ENCODE measurements at regions not wholly inside any gene's neighbourhood (a gene's known extent, or its start where the extent isn't known, plus 50 kb on each side); places are given as distances from the start of the nearest gene placed in this dataset.
"Not testable (repeated sequence)": the region's sequence is repeated elsewhere in the genome, so short reads cannot be mapped to it uniquely, and the experiment has no call there.

GRCh38 chr9:38170763-38171537 is 101.9 kb upstream of the SHB start:
- H2AFZ ChIP-seq (ENCODE audit: low read length); BruUV-seq (replicated peaks); in situ Hi-C loops (cut with HindIII; ENCODE audit: extremely low pct_ligation_motif_present, low pct_unique_long_range_greater_than_20kb); H3K79me2 ChIP-seq (ENCODE audit: insufficient read depth, low read length); H3K27me3 ChIP-seq (ENCODE audit: control insufficient read depth in 1 of 2, insufficient read depth in 2 of 2, low read length in 2 of 2); CTCF ChIA-PET (ENCODE audit: low intra/inter-chr PET ratio, low total read pairs); H3K9ac ChIP-seq (ENCODE audit: insufficient read depth, low read depth, low read length); intact Hi-C loops (cut with micrococcal nuclease; ENCODE audit: unreplicated experiment); H3K4me3 ChIP-seq (replicated peaks in 1 of 3; ENCODE audit: insufficient read depth in 1 of 3, low read depth in 2 of 3, low read length in 3 of 3); FAIRE-seq; H3K36me3 ChIP-seq (replicated peaks in 1 of 2; ENCODE audit: control insufficient read depth in 1 of 2, insufficient read depth in 2 of 2, low read length in 2 of 2); H4K20me1 ChIP-seq (ENCODE audit: insufficient read depth, low read length); TF ChIP-seq EP300 (CRISPR knock-in tag; IDR thresholded peaks at IDR 0.05; ENCODE audit: borderline replicate concordance): not testable (repeated sequence)
- ATAC-seq (peak; percentile 72), DNase-seq (ENCODE audit: low spot score) (peak; percentile 55)
- H3K4me1 ChIP-seq (ENCODE audit: insufficient read depth, low read length), result peaks cover 15% of the 10 kb centered on the region
- POLR2A ChIA-PET, result interaction anchor here (1.9 kb wide), 1 partner anchor 262 kb away, joined by 10 read pairs; no protein-coding TSS in a partner anchor
- WGBS (ENCODE audit: low lambda C conversion rate), result 27% methylated on average over 9 of the region's 9 CpGs
- H3K4me2 ChIP-seq (ENCODE audit: low read depth, low read length), result 0 out of 2 replicates have a peak overlapping the region, but pooled peaks have one; percentile 11
- H3K9me3 ChIP-seq (ENCODE audit: low read length), result peaks cover 16% of the 10 kb centered on the region; the same call in 1 of the 2 replicates
- H3K27ac ChIP-seq (ENCODE audit: extremely low read length, insufficient read depth, low read length), result peak overlapping the region; percentile 39
- TF ChIP-seq ARID5B (CRISPR knock-in tag; IDR thresholded peaks at IDR 0.05), result peak; percentile 61; the same call in 1 of the 2 replicates
- TF ChIP-seq EP300 (IDR thresholded peaks at IDR 0.05; ENCODE audit: low read depth in 2 of 2, low read length in 2 of 2), result peak in 1 of 2 experiments; percentile 48; a peak in 1 of 4 replicates
- peak; percentile 99 for TF ChIP-seq FOSL2 (CRISPR knock-in tag; IDR thresholded peaks at IDR 0.05)
- TF ChIP-seq TBX3 (IDR thresholded peaks at IDR 0.05; ENCODE audit: borderline replicate concordance), result 0 out of 2 replicates have a peak, but pooled peaks have one; percentile 46
- TF ChIP-seq RAD51 (IDR thresholded peaks at IDR 0.05; ENCODE audit: borderline replicate concordance), result peak; percentile 12; the same call in 1 of the 2 replicates
- TF ChIP-seq FOSL1 (CRISPR knock-in tag; IDR thresholded peaks at IDR 0.05; ENCODE audit: borderline replicate concordance), result peak; percentile 79; the same call in 1 of the 2 replicates
- TF ChIP-seq MED1 (CRISPR knock-in tag; IDR thresholded peaks at IDR 0.05), result peak; percentile 56
- TF ChIP-seq ZBTB33 (CRISPR knock-in tag; IDR thresholded peaks at IDR 0.05), result peak; percentile 92
- TF ChIP-seq JUND (CRISPR knock-in tag; IDR thresholded peaks at IDR 0.05), result 0 out of 2 replicates have a peak, but pooled peaks have one; percentile 26
- TF ChIP-seq POGZ (CRISPR knock-in tag; IDR thresholded peaks at IDR 0.05), result peak; percentile 58; the same call in 1 of the 2 replicates
- TF ChIP-seq ZNF562 (CRISPR knock-in tag; IDR thresholded peaks at IDR 0.05; ENCODE audit: borderline replicate concordance), result peak; percentile 48; the same call in 1 of the 2 replicates
- 0 out of 2 replicates have a peak, but pooled peaks have one; percentile 49 for TF ChIP-seq MAFG (CRISPR knock-in tag; IDR thresholded peaks at IDR 0.05)
- TF ChIP-seq NFE2L2 (IDR thresholded peaks at IDR 0.05; ENCODE audit: low read length), result peak; percentile 28; the same call in 1 of the 2 replicates
- TF ChIP-seq ETV5 (CRISPR knock-in tag; IDR thresholded peaks at IDR 0.05; ENCODE audit: borderline replicate concordance), result peak; percentile 15; the same call in 1 of the 2 replicates
- TF ChIP-seq HOMEZ (CRISPR knock-in tag; IDR thresholded peaks at IDR 0.05; ENCODE audit: low read depth), result peak; percentile 75; the same call in 1 of the 2 replicates
- TF ChIP-seq SETDB1 (CRISPR knock-in tag; IDR thresholded peaks at IDR 0.05; ENCODE audit: borderline replicate concordance), result 0 out of 2 replicates have a peak, but pooled peaks have one; percentile 29
